DND-41 (cell line): ENCODE measurements at regions not wholly inside any gene's neighbourhood (a gene's known extent, or its start where the extent isn't known, plus 50 kb on each side); places are given as distances from the start of the nearest gene placed in this dataset.

Experiments
- EZH2 ChIP-seq: IDR thresholded peaks from 3 replicates; pipeline ENCODE4 v1.6.1; 2012; ENCODE audit warnings: borderline replicate concordance, low read depth, mild to moderate bottlenecking, moderate library complexity, low read length, inconsistent platforms; ENCODE audit not compliant: severe bottlenecking
- TF ChIP-seq, protein P1 (sequence below): IDR thresholded peaks from 2 replicates; pipeline ENCODE4 v1.5.1; 2012; ENCODE audit warnings: borderline replicate concordance, low read length, moderate library complexity, mild to moderate bottlenecking; ENCODE audit not compliant: poor library complexity, severe bottlenecking; ENCODE audit errors: extremely low read depth

DNA sequence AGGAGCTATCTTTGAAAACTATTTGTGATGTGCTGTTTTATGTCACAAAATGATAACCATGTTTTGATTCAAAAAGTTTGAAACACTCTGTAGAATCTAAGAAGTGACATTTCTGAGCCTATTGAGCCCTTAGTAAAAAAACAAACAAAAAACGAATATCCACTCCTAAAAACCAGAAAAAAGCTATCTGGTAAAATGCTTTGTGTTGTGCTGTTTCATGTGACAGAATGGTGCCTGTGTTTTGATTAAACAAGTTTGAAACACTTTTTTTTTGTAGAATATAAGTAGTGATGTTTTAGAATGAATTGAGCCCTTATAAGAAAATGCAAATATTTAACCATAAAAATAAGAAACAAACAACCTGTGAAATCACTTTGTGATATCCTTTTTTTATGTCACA, 105.2 kb upstream of the VPREB1 start:
- TF ChIP-seq, protein P1, sequence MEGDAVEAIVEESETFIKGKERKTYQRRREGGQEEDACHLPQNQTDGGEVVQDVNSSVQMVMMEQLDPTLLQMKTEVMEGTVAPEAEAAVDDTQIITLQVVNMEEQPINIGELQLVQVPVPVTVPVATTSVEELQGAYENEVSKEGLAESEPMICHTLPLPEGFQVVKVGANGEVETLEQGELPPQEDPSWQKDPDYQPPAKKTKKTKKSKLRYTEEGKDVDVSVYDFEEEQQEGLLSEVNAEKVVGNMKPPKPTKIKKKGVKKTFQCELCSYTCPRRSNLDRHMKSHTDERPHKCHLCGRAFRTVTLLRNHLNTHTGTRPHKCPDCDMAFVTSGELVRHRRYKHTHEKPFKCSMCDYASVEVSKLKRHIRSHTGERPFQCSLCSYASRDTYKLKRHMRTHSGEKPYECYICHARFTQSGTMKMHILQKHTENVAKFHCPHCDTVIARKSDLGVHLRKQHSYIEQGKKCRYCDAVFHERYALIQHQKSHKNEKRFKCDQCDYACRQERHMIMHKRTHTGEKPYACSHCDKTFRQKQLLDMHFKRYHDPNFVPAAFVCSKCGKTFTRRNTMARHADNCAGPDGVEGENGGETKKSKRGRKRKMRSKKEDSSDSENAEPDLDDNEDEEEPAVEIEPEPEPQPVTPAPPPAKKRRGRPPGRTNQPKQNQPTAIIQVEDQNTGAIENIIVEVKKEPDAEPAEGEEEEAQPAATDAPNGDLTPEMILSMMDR, result no peak
- TF ChIP-seq EZH2, result no peak
